HepG2 (cell line): ENCODE measurements at regions not wholly inside any gene's neighbourhood (a gene's known extent, or its start where the extent isn't known, plus 50 kb on each side); places are given as distances from the start of the nearest gene placed in this dataset.

Source experiments
- ATAC-seq: fragments of 200-7000 bp; cut with Tn5 transposase; 3 replicates; pipeline ENCODE4 v1.9.1; 2020; ENCODE audit warnings: mild to moderate bottlenecking, moderate library complexity
- BruUV-seq: library from RNA; stranded (reverse); fragments of 400-500 nt; replicated peaks from 2 replicates; lab custom pipeline; 2021; lab: Mats Ljungman, UMichigan
- CTCF ChIA-PET: fragments of 300-600 bp; formaldehyde crosslinking; extraction: SDS; loops from one replicate; lab custom pipeline; 2021; ENCODE audit warnings: low total read pairs, inconsistent platforms, low intra/inter-chr PET ratio; lab: Yijun Ruan, JAX
- POLR2A ChIA-PET: fragments of 350-600 bp; sonication (Branson Sonifier 250); formaldehyde crosslinking; loops from one replicate; lab custom pipeline; 2020; ENCODE audit warnings: antibody characterized with exemption, inconsistent platforms; lab: Yijun Ruan, JAX
- DNase-seq: peaks from one replicate; pipeline ENCODE4 v3.0.0-alpha.2; 2015; ENCODE audit warnings: low spot score
- FAIRE-seq: peaks from 3 replicates; lab custom pipeline; 2011; peaks lifted over from hg19 to GRCh38; lab: Jason Lieb, UNC
- H2AFZ ChIP-seq: one replicate; pipeline ENCODE4 v1.6.1; 2011; ENCODE audit warnings: low read length, inconsistent platforms
- H3K27ac ChIP-seq: fragments of 300-600 bp; 3 replicates; pipeline ENCODE4 v1.8.0; 2011; ENCODE audit warnings: mixed run types, mild to moderate bottlenecking, mixed read lengths, low read length, inconsistent platforms; ENCODE audit not compliant: insufficient read depth; ENCODE audit errors: extremely low read length
- H3K27me3 ChIP-seq, 2 experiments: fragments of 200-600 bp in 1 of 2; 2 replicates in 1 of 2; 3 replicates in 1 of 2; pipeline versions ENCODE4 v1.6.0 to v1.8.0; 2011; ENCODE audit warnings: low read length in 2 of 2, mild to moderate bottlenecking in 2 of 2, moderate library complexity in 2 of 2, inconsistent platforms in 1 of 2; ENCODE audit not compliant: insufficient read depth in 2 of 2, control insufficient read depth in 1 of 2
- H3K36me3 ChIP-seq, 2 experiments: fragments of 200-600 bp in 1 of 2; replicated peaks in 1 of 2; 2 replicates in 1 of 2; 3 replicates in 1 of 2; pipeline versions ENCODE4 v1.5.1 to v1.8.0; 2011; ENCODE audit warnings: low read length in 2 of 2, inconsistent platforms in 1 of 2; ENCODE audit not compliant: insufficient read depth in 2 of 2, control insufficient read depth in 1 of 2
- H3K4me1 ChIP-seq: 2 replicates; pipeline ENCODE4 v1.5.1; 2012; ENCODE audit warnings: low read length, inconsistent platforms; ENCODE audit not compliant: insufficient read depth
- H3K4me2 ChIP-seq: 2 replicates; pipeline ENCODE4 v1.6.0; 2011; ENCODE audit warnings: low read depth, low read length, inconsistent platforms
- H3K4me3 ChIP-seq, 3 experiments: fragments of 200-600 bp in 1 of 3; sonication (generic), shearing (Covaris generic) in 1 of 3; replicated peaks in 1 of 3; 2 replicates each; pipeline ENCODE4 v1.5.1; 2011 to 2016; ENCODE audit warnings: low read length in 3 of 3, inconsistent platforms in 2 of 3, low read depth in 2 of 3, mild to moderate bottlenecking in 2 of 3, control low read depth in 1 of 3, mixed read lengths in 1 of 3; ENCODE audit not compliant: insufficient read depth in 1 of 3
- H3K79me2 ChIP-seq: one replicate; pipeline ENCODE4 v1.6.1; 2011; ENCODE audit warnings: low read length, inconsistent platforms; ENCODE audit not compliant: insufficient read depth
- H3K9ac ChIP-seq: 2 replicates; pipeline ENCODE4 v1.6.0; 2011; ENCODE audit warnings: mild to moderate bottlenecking, low read depth, low read length, inconsistent platforms; ENCODE audit not compliant: insufficient read depth
- H3K9me3 ChIP-seq: 2 replicates; pipeline ENCODE4 v1.5.1; 2012; ENCODE audit warnings: mild to moderate bottlenecking, low read length
- H4K20me1 ChIP-seq: 2 replicates; pipeline ENCODE4 v1.6.0; 2011; ENCODE audit warnings: inconsistent platforms, mild to moderate bottlenecking, low read length, moderate library complexity; ENCODE audit not compliant: insufficient read depth
- HOXA9 ChIP-seq: sonication (generic); formaldehyde crosslinking; IDR thresholded peaks from 2 replicates; pipeline ENCODE4 v1.8.1; 2022; ENCODE audit warnings: missing genetic modification reagents, mild to moderate bottlenecking, moderate library complexity, borderline replicate concordance
- WGBS: methylation state at CpG from one replicate; pipeline ENCODE4 v1.1.6; 2017; ENCODE audit warnings: low lambda C conversion rate; 5-methylcytosine and 5-hydroxymethylcytosine counted together
- in situ Hi-C: cut with HindIII; loops from 2 replicates; pipeline ENCODE4 v1.10.0; 2017; ENCODE audit warnings: low pct_unique_long_range_greater_than_20kb; ENCODE audit not compliant: extremely low pct_ligation_motif_present
- intact Hi-C: fragments of 100-400 bp; cut with micrococcal nuclease; formaldehyde crosslinking; loops from one replicate; pipeline ENCODE4 v1.10.0; 2022; ENCODE audit not compliant: unreplicated experiment
- TF ChIP-seq, protein P1 (sequence below): sonication (generic); formaldehyde crosslinking; IDR thresholded peaks from 2 replicates; pipeline ENCODE4 v1.5.0; 2020; ENCODE audit warnings: mild to moderate bottlenecking, missing genetic modification reagents
- TF ChIP-seq, protein P2 (sequence below): IDR thresholded peaks from 2 replicates; pipeline ENCODE4 v1.6.1; 2016; ENCODE audit warnings: missing biosample characterization, missing genetic modification reagents, low read depth

DNA sequence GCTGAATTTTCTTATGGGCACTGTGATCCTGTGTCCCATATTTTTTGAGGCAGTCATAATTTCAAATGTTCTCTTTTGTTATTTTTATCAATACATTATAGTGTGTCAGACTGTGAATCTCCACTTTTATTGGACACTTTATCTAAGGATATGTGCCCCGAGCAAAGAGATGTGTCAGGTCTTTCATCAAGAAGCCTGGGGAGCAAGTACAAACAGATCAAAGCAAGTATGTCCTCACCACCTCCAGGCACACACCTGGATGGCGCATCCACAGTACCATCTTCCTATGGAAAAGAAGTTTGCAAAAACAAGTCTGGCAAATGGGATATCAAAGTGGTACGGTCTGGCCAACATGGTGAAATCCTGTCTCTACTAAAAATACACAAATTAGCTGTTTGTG lies 81.0 kb upstream of the ZNF236 start (continued):
- TF ChIP-seq, protein P1, sequence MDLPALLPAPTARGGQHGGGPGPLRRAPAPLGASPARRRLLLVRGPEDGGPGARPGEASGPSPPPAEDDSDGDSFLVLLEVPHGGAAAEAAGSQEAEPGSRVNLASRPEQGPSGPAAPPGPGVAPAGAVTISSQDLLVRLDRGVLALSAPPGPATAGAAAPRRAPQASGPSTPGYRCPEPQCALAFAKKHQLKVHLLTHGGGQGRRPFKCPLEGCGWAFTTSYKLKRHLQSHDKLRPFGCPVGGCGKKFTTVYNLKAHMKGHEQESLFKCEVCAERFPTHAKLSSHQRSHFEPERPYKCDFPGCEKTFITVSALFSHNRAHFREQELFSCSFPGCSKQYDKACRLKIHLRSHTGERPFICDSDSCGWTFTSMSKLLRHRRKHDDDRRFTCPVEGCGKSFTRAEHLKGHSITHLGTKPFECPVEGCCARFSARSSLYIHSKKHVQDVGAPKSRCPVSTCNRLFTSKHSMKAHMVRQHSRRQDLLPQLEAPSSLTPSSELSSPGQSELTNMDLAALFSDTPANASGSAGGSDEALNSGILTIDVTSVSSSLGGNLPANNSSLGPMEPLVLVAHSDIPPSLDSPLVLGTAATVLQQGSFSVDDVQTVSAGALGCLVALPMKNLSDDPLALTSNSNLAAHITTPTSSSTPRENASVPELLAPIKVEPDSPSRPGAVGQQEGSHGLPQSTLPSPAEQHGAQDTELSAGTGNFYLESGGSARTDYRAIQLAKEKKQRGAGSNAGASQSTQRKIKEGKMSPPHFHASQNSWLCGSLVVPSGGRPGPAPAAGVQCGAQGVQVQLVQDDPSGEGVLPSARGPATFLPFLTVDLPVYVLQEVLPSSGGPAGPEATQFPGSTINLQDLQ (CRISPR knock-in tag), result no peak
- no peak for TF ChIP-seq HOXA9 (CRISPR knock-in tag)

DNA sequence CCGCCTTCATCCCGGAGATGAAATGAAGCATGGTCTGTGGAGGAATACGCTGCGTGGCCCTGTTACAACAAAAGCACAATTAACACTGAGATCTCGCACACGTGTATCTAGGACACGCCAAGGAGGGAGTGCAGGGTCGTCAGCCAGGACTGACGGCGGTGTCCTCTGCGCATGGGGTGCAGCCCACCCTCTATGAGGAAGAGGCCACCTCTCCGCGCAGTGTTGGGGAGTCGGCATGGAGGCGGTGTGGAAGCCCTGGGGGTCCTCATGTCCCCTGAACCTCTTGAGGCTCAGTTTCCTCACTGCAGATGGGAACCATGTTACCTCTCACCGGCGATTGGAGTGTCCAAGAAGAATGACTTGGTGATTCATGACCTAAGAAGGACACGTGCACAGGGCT lies 86.0 kb upstream of the ZNF236 start:
- FAIRE-seq (no peak), ATAC-seq (no peak), DNase-seq (no peak)
- H3K27me3 ChIP-seq, result peaks cover 3 to 22% of the 10 kb centered on the region in 2 experiments; a peak in 2 of 5 replicates
- H3K4me1 ChIP-seq, result no peaks in the 10 kb centered on the region
- no peak overlapping the region for H3K9ac ChIP-seq
- BruUV-seq, result no TSS peak
- in situ Hi-C loops, result no loop called here
- H3K4me3 ChIP-seq, result no peak overlapping the region
- WGBS, result 68% methylated on average over 13 of the region's 18 CpGs
- ChIA-PET POLR2A (no interaction called here), CTCF (no interaction called here)
- no peaks in the 10 kb centered on the region for H3K36me3 ChIP-seq
- no peaks in the 10 kb centered on the region for H4K20me1 ChIP-seq
- H2AFZ ChIP-seq, result no peak overlapping the region
- H3K27ac ChIP-seq, result no peak overlapping the region
- no peaks in the 10 kb centered on the region for H3K9me3 ChIP-seq
- no peak overlapping the region for H3K4me2 ChIP-seq
- TF ChIP-seq, protein P2, sequence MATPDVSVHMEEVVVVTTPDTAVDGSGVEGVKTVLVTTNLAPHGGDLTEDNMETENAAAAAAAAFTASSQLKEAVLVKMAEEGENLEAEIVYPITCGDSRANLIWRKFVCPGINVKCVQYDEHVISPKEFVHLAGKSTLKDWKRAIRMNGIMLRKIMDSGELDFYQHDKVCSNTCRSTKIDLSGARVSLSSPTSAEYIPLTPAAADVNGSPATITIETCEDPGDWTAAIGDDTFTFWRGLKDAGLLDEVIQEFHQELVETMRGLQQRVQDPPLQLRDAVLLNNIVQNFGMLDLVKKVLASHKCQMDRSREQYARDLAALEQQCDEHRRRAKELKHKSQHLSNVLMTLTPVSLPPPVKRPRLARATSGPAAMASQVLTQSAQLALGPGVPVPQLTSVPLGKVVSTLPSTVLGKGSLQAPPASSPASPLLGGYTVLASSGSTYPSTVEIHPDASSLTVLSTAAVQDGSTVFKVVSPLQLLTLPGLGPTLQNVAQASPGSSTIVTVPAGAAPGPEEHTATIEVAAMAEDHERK, result no peak
- TF ChIP-seq, all 625 proteins: peak for 0
- intact Hi-C loops, result no loop called here
- no peaks in the 10 kb centered on the region for H3K79me2 ChIP-seq
